Activated CD8-positive, alpha-beta T cell treated with anti-CD3 and anti-CD28 coated beads, Interleukin-2, amount 10 ng/mL, durations not matched to agents 7 days and 5 days (primary cell): ENCODE measurements at regions not wholly inside any gene's neighbourhood (a gene's known extent, or its start where the extent isn't known, plus 50 kb on each side); places are given as distances from the start of the nearest gene placed in this dataset.
"Not testable (repeated sequence)": the region's sequence is repeated elsewhere in the genome, so short reads cannot be mapped to it uniquely, and the experiment has no call there.

Source experiments
- ATAC-seq: fragments of 150-1000 bp; cut with Tn5 transposase; one replicate; pipeline ENCODE4 v1.10.0; 2021; ENCODE audit warnings: moderate library complexity
- CTCF ChIA-PET: fragments of 350-600 bp; sonication (Branson Sonifier 250); formaldehyde crosslinking; loops from one replicate; lab custom pipeline; 2021; ENCODE audit warnings: antibody characterized with exemption; lab: Charles Lee
- POLR2A ChIA-PET: fragments of 350-600 bp; sonication (Branson Sonifier 250); formaldehyde crosslinking; loops from one replicate; lab custom pipeline; 2021; ENCODE audit warnings: antibody characterized with exemption; lab: Charles Lee
- DNase-seq: peaks from one replicate; pipeline ENCODE4 v3.0.0-alpha.2; 2020
- H3K27ac Mint-ChIP-seq: one replicate; pipeline ENCODE4 v1.8.0; 2021; ENCODE audit warnings: mild to moderate bottlenecking, mixed read lengths
- H3K27me3 Mint-ChIP-seq: one replicate; pipeline ENCODE4 v1.8.0; 2021; ENCODE audit warnings: low read depth, mixed read lengths
- H3K36me3 Mint-ChIP-seq: one replicate; pipeline ENCODE4 v1.8.0; 2021; ENCODE audit warnings: low read depth, mixed read lengths
- H3K4me1 Mint-ChIP-seq: one replicate; pipeline ENCODE4 v1.8.0; 2021; ENCODE audit warnings: low read depth, mixed read lengths
- H3K4me3 Mint-ChIP-seq: one replicate; pipeline ENCODE4 v1.8.0; 2021; ENCODE audit warnings: mild to moderate bottlenecking, mixed read lengths
- H3K9me3 Mint-ChIP-seq: one replicate; pipeline ENCODE4 v1.8.0; 2022; ENCODE audit warnings: mixed read lengths; ENCODE audit not compliant: insufficient read depth

DNA sequence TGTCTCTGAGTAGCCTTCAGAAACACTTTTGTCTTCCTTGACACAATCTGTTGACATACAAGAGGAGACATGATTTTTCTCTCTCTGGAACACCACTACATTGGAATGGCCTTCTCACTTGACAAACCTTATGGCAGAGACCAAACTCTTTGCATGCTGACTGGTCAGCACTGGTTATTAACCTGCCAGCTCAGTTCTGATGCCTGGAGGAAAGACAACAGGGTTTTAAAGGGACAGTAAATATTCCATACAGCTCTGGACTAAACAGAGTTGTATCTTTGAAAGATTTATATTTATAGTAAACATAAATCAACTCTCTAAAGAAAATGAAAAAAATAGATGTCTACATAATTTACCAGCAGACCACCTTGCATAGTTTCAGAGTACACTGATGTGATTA is 1139.1 kb upstream of the CDH8 start:
- Mint-ChIP-seq H3K4me3 (no peak overlapping the region), H3K9me3 (peaks cover 34% of the 10 kb centered on the region), H3K36me3 (no peaks in the 10 kb centered on the region), H3K27me3 (no peaks in the 10 kb centered on the region), H3K4me1 (no peaks in the 10 kb centered on the region), H3K27ac (no peak overlapping the region)
- ATAC-seq (no peak), DNase-seq (no peak)
- CTCF ChIA-PET = no interaction called here
- POLR2A ChIA-PET = no interaction called here

GRCh38 chr16:63174801-63175200 is 1138.6 kb upstream of the CDH8 start:
- H3K36me3 Mint-ChIP-seq = no peaks in the 10 kb centered on the region
- no peaks in the 10 kb centered on the region for H3K4me1 Mint-ChIP-seq
- no peak overlapping the region for H3K4me3 Mint-ChIP-seq
- POLR2A ChIA-PET = no interaction called here
- no peak for DNase-seq
- H3K9me3 Mint-ChIP-seq = peaks cover 33% of the 10 kb centered on the region
- no peaks in the 10 kb centered on the region for H3K27me3 Mint-ChIP-seq
- no peak overlapping the region for H3K27ac Mint-ChIP-seq
- ATAC-seq = no peak
- CTCF ChIA-PET = no interaction called here

DNA sequence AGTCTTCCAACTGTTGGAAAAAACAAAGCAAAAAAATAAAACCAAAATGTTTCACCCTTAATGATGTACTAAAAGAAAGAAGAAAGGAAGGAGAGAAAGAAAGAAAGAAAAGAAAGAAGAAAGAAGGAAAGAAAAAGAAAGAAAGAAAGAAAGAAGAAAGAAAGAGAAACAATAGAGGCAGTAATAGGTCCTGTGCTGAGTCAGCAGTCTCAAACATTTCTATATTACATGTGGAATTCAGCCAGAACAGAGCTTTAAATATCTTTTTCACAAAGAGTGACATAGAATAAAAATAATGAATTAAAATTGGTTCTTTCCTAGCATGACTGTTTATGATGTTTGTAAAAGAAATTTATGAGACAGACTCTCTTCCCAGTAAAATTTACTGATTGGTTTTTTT is 1135.3 kb upstream of the CDH8 start:
- ChIA-PET CTCF (no interaction called here), POLR2A (no interaction called here)
- Mint-ChIP-seq H3K9me3 (peaks cover 25% of the 10 kb centered on the region), H3K27ac (no peak overlapping the region), H3K27me3 (no peaks in the 10 kb centered on the region), H3K4me3 (no peak overlapping the region), H3K36me3 (no peaks in the 10 kb centered on the region), H3K4me1 (no peaks in the 10 kb centered on the region)
- ATAC-seq (no peak), DNase-seq (no peak)

DNA sequence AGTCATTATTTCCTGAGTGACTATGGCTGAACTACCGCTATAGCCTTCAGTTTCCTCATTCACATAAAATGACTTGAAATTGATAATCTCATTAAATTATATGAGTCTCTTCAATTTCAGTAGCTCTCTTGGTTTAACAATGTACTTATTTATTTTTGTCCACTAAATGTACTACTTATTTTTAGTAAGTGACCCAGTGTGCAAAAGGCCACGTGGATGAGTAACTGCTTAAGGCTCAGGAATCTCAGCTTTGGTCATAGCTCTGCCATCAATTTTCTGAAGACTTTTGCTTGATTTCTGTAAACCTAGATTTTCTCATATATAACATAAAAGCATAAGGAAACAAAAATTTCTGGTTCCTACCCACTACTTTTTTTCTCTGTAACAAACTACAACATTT is 1132.9 kb upstream of the CDH8 start:
- Mint-ChIP-seq H3K9me3 (peaks cover 11% of the 10 kb centered on the region), H3K27me3 (no peaks in the 10 kb centered on the region), H3K27ac (no peak overlapping the region), H3K4me1 (no peaks in the 10 kb centered on the region), H3K36me3 (no peaks in the 10 kb centered on the region), H3K4me3 (no peak overlapping the region)
- DNase-seq (no peak), ATAC-seq (no peak)
- ChIA-PET POLR2A (no interaction called here), CTCF (no interaction called here)

DNA sequence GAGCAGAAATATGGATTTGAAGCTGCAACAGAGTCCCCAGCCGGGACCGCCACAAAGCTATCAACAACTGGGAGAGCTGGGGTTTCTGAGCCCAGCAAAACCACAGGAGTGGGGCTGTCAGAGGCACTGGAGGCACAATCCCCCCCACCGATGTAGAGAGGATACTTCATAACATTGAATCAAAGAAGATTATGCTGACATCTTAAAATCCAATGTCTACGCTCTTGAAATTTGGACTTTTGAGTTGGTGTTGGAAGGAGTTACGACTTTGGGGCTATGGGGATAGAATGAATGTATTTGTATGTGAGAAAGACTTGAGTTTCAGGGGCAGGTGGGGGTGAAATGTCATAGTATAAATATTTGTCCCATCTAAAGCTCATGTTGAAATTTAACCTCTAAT is 1121.6 kb upstream of the CDH8 start:
- DNase-seq (no peak), ATAC-seq (no peak)
- CTCF ChIA-PET = no interaction called here
- Mint-ChIP-seq H3K36me3 (no peaks in the 10 kb centered on the region), H3K27ac (no peak overlapping the region), H3K27me3 (no peaks in the 10 kb centered on the region), H3K4me1 (no peaks in the 10 kb centered on the region), H3K4me3 (no peak overlapping the region), H3K9me3 (peaks cover 22% of the 10 kb centered on the region)
- POLR2A ChIA-PET = no interaction called here

GRCh38 chr16:63146251-63146650 is 1110.0 kb upstream of the CDH8 start:
- H3K4me1 Mint-ChIP-seq = no peaks in the 10 kb centered on the region
- peaks cover 20% of the 10 kb centered on the region for H3K9me3 Mint-ChIP-seq
- ATAC-seq (no peak), DNase-seq (no peak)
- POLR2A ChIA-PET = no interaction called here
- H3K27ac Mint-ChIP-seq = no peak overlapping the region
- CTCF ChIA-PET = no interaction called here
- H3K27me3 Mint-ChIP-seq = no peaks in the 10 kb centered on the region
- H3K36me3 Mint-ChIP-seq = no peaks in the 10 kb centered on the region
- H3K4me3 Mint-ChIP-seq = no peak overlapping the region

- ChIA-PET POLR2A (no interaction called here), CTCF (no interaction called here)
- no peaks in the 10 kb centered on the region for H3K4me1 Mint-ChIP-seq
- ATAC-seq = no peak
- H3K9me3 Mint-ChIP-seq = peaks cover 20% of the 10 kb centered on the region
- no peak overlapping the region for H3K4me3 Mint-ChIP-seq
- no peaks in the 10 kb centered on the region for H3K36me3 Mint-ChIP-seq
- no peak overlapping the region for H3K27ac Mint-ChIP-seq
- DNase-seq = no peak
- no peaks in the 10 kb centered on the region for H3K27me3 Mint-ChIP-seq
These were observed 1109.2 kb upstream of the CDH8 start for GRCh38 chr16:63145411-63145810.

DNA sequence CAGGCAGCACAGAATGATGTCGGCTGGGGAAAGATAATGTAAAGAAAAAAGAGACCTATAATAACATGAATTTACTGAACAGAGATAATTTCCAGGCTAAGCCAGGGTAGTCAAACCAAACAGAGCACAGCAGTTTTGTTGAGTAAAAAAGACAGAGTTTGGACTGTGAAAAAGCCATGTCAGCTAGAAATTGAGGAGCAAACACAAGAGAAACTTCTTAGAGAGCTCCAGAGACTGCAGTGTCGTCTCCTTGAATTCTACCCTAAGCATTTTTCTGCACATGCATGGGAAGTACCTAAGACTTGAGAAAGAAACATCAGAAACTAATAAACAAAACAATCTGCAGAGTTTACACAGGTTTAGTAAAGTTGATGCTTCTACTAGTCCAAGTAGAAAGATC is 1098.8 kb upstream of the CDH8 start:
- POLR2A ChIA-PET = no interaction called here
- CTCF ChIA-PET = no interaction called here
- no peak for ATAC-seq
- no peak for DNase-seq
- no peak overlapping the region for H3K4me3 Mint-ChIP-seq
- no peaks in the 10 kb centered on the region for H3K4me1 Mint-ChIP-seq
- H3K27ac Mint-ChIP-seq = no peak overlapping the region
- no peaks in the 10 kb centered on the region for H3K36me3 Mint-ChIP-seq
- H3K9me3 Mint-ChIP-seq = peaks cover 4% of the 10 kb centered on the region
- H3K27me3 Mint-ChIP-seq = no peaks in the 10 kb centered on the region

DNA sequence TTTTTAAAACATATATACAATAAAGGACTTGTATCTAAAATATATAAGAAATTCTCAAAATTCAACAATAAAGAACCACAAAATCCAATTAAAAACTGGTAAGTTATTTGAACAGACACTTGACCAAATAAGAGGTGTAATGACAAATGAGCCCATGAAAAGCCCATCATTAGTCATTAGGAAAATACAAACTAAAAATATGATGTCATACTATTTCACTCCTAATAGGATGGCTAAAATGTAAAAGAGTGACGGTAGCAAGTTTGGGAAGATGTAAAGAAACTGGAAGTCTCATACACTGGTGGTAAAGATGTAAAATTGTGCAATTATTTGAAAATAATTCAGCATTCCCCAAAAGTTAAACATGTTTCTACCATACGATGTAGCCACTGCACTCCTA is 1095.3 kb upstream of the CDH8 start:
- ATAC-seq (no peak), DNase-seq (no peak)
- no peak overlapping the region for H3K27ac Mint-ChIP-seq
- H3K36me3 Mint-ChIP-seq = no peaks in the 10 kb centered on the region
- H3K4me1 Mint-ChIP-seq = no peaks in the 10 kb centered on the region
- no peak overlapping the region for H3K4me3 Mint-ChIP-seq
- H3K27me3 Mint-ChIP-seq = no peaks in the 10 kb centered on the region
- ChIA-PET POLR2A (no interaction called here), CTCF (no interaction called here)
- H3K9me3 Mint-ChIP-seq = peaks cover 19% of the 10 kb centered on the region

DNA sequence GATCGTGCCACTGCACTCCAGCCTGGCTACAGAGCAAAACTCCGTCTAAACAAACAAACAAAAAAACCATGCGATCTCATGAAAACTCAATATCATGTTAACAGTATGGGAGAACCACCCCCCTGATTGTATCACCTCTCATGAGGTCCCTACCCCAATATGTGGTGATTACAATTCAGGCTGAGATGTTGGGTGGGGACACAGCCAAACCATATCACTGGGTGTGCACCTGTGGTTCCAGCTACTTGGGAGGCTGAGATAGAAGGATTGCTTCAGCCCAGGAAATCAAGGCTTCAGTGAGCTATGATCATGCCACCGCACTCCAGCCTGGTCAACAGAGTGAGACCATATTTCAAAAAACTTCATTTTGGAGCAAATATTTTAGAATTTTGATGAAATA is 1094.7 kb upstream of the CDH8 start:
- Mint-ChIP-seq H3K9me3 (peaks cover 21% of the 10 kb centered on the region), H3K36me3 (no peaks in the 10 kb centered on the region), H3K4me1 (no peaks in the 10 kb centered on the region), H3K27ac (no peak overlapping the region), H3K4me3 (no peak overlapping the region), H3K27me3 (no peaks in the 10 kb centered on the region)
- CTCF ChIA-PET = no interaction called here
- DNase-seq (no peak), ATAC-seq (no peak)
- POLR2A ChIA-PET = no interaction called here

GRCh38 chr16:63129411-63130125 is 1093.3 kb upstream of the CDH8 start:
- DNase-seq = no peak
- no peak for ATAC-seq
- ChIA-PET POLR2A (no interaction called here), CTCF (no interaction called here)
- Mint-ChIP-seq H3K27me3 (no peaks in the 10 kb centered on the region), H3K9me3 (peaks cover 20% of the 10 kb centered on the region), H3K4me3 (no peak overlapping the region), H3K27ac (no peak overlapping the region), H3K36me3 (no peaks in the 10 kb centered on the region), H3K4me1 (no peaks in the 10 kb centered on the region)

- ATAC-seq, H3K36me3 Mint-ChIP-seq, POLR2A ChIA-PET, H3K27me3 Mint-ChIP-seq, H3K4me1 Mint-ChIP-seq, H3K27ac Mint-ChIP-seq, CTCF ChIA-PET, H3K4me3 Mint-ChIP-seq, DNase-seq: not testable (repeated sequence)
- H3K9me3 Mint-ChIP-seq = peaks cover 14% of the 10 kb centered on the region
These were observed 1083.7 kb upstream of the CDH8 start for GRCh38 chr16:63119905-63120304.

- DNase-seq = no peak
- H3K27me3 Mint-ChIP-seq = no peaks in the 10 kb centered on the region
- ATAC-seq = no peak
- peaks cover 23% of the 10 kb centered on the region for H3K9me3 Mint-ChIP-seq
- ChIA-PET CTCF (no interaction called here), POLR2A (no interaction called here)
- no peak overlapping the region for H3K4me3 Mint-ChIP-seq
- H3K27ac Mint-ChIP-seq = no peak overlapping the region
- H3K36me3 Mint-ChIP-seq = no peaks in the 10 kb centered on the region
- H3K4me1 Mint-ChIP-seq = no peaks in the 10 kb centered on the region
These were observed 1063.8 kb upstream of the CDH8 start for GRCh38 chr16:63100082-63100481.
